Psoas muscle (tissue), 7 donors: ENCODE measurements at regions not wholly inside any gene's neighbourhood (a gene's known extent, or its start where the extent isn't known, plus 50 kb on each side); places are given as distances from the start of the nearest gene placed in this dataset.

Source experiments
- ATAC-seq, 4 donors: fragments of 200-7000 bp; cut with Tn5 transposase; one replicate each; pipeline ENCODE4 v1.9.1; 2020; ENCODE audit warnings: moderate library complexity in 3 of 4, mild to moderate bottlenecking in 2 of 4
- DNase-seq, 2 donors: peaks; one replicate each; pipeline ENCODE4 v3.0.0-alpha.2; 2020
- H3K27ac ChIP-seq: fragments of 200-600 bp; one replicate; pipeline ENCODE4 v1.8.0; 2022
- H3K27me3 ChIP-seq, 3 donors: fragments of 200-600 bp in 1 of 3; one replicate each; pipeline versions ENCODE4 v1.6.1 to v1.8.0; 2013 to 2022; ENCODE audit warnings: low read length in 2 of 3, mild to moderate bottlenecking in 2 of 3, moderate library complexity in 1 of 3; ENCODE audit not compliant: insufficient read depth in 3 of 3
- H3K36me3 ChIP-seq, 2 donors: fragments of 200-600 bp in 1 of 2; one replicate each; pipeline versions ENCODE4 v1.6.1 to v1.8.0; 2013 to 2022; ENCODE audit warnings: low read depth in 1 of 2, mild to moderate bottlenecking in 1 of 2, moderate library complexity in 1 of 2; ENCODE audit not compliant: insufficient read depth in 1 of 2
- H3K4me1 ChIP-seq: fragments of 200-600 bp; one replicate; pipeline ENCODE4 v1.8.0; 2022
- H3K4me3 ChIP-seq: fragments of 200-600 bp; one replicate; pipeline ENCODE4 v1.8.0; 2022; ENCODE audit warnings: mild to moderate bottlenecking
- H3K9me3 ChIP-seq: fragments of 200-600 bp; one replicate; pipeline ENCODE4 v1.8.0; 2022
- CTCF ChIP-seq: fragments of 200-600 bp; IDR thresholded peaks from one replicate; pipeline ENCODE4 v1.8.0; 2022; ENCODE audit warnings: antibody characterized with exemption
- WGBS, 3 donors: extraction: QIAGEN DNeasy Blood & Tissue Kit; methylation state at CpG; one replicate each; pipeline versions ENCODE4 v1.1.6 to v1.1.7; 2013; 5-methylcytosine and 5-hydroxymethylcytosine counted together
- intact Hi-C, 2 donors: fragments of 100-400 bp; cut with DNase I; formaldehyde crosslinking; loops; one replicate each; pipeline versions ENCODE4 v1.11.0 to v1.14.2; 2022
- donor health status: healthy with polysubstance abuse.
- donor health status: DM: no; HTN: no; CAD: no; lungs with moderate emphysema.
- donor health status: Bipolar disorder and iron deficiency.
- donor health status: healthy.
- donor health status: DM: yes; HTN: yes; CAD: no.
- donor health status: DM: no; HTN: no; CAD: no.
- donor health status: DM: yes; HTN: yes; CAD: no.

- H3K36me3 ChIP-seq, result peaks cover 8 to 62% of the 10 kb centered on the region in 2 donors
- no peak for ATAC-seq
- 86 to 90% (median 89%) methylated on average over 15 of the region's 15 CpGs for WGBS, 3 donors
Measured at GRCh38 chr3:124634210-124635168, 95.8 kb upstream of the UMPS start.

GRCh38 chr3:124635169-124635539, 95.1 kb upstream of the UMPS start:
- WGBS, 3 donors, result 100% methylated on average over 1 of the region's 1 CpG
- Histone ChIP-seq H3K36me3 (peaks cover 8 to 64% of the 10 kb centered on the region in 2 donors), H3K27ac (no peak overlapping the region), H3K4me3 (no peak overlapping the region), H3K4me1 (no peaks in the 10 kb centered on the region), H3K9me3 (no peaks in the 10 kb centered on the region), H3K27me3 (no peaks in the 10 kb centered on the region)
- TF ChIP-seq CTCF, result no peak
- DNase-seq (no peak), ATAC-seq (no peak)
- intact Hi-C loops, result no loop called here

More at GRCh38 chr3:124634210-124635168, 95.8 kb upstream of the UMPS start:
- no peak for TF ChIP-seq CTCF
- Histone ChIP-seq H3K4me1 (no peaks in the 10 kb centered on the region), H3K27ac (no peak overlapping the region), H3K27me3 (no peaks in the 10 kb centered on the region), H3K4me3 (no peak overlapping the region), H3K9me3 (no peaks in the 10 kb centered on the region)
- DNase-seq, result no peak
- intact Hi-C loops, result no loop called here

GRCh38 chr3:124636101-124636862, 94.0 kb upstream of the UMPS start:
- TF ChIP-seq CTCF, result no peak
- Histone ChIP-seq H3K27me3 (no peaks in the 10 kb centered on the region), H3K36me3 (peaks cover 8 to 69% of the 10 kb centered on the region in 2 donors), H3K27ac (no peak overlapping the region), H3K4me1 (no peaks in the 10 kb centered on the region), H3K4me3 (no peak overlapping the region), H3K9me3 (no peaks in the 10 kb centered on the region)
- 59 to 65% (median 63%) methylated on average over 5 of the region's 5 CpGs for WGBS, 3 donors
- intact Hi-C loops, result no loop called here
- DNase-seq, result no peak
- ATAC-seq, result peak in 1 of 4 donors; percentile 25

GRCh38 chr3:124636863-124637296, 93.4 kb upstream of the UMPS start:
- WGBS, 3 donors, result 82 to 88% (median 87%) methylated on average over 4 of the region's 4 CpGs
- no peak overlapping the region for H3K4me3 ChIP-seq
- peaks cover 8 to 69% of the 10 kb centered on the region in 2 donors for H3K36me3 ChIP-seq
- ATAC-seq (peak in 1 of 4 donors; percentile 27), DNase-seq (no peak)
- no peaks in the 10 kb centered on the region for H3K27me3 ChIP-seq
- no peaks in the 10 kb centered on the region for H3K9me3 ChIP-seq
- no peak for TF ChIP-seq CTCF
- intact Hi-C loops, result no loop called here
- H3K27ac ChIP-seq, result no peak overlapping the region
- H3K4me1 ChIP-seq, result no peaks in the 10 kb centered on the region
